MM.1S (cell line): ENCODE measurements at regions not wholly inside any gene's neighbourhood (a gene's known extent, or its start where the extent isn't known, plus 50 kb on each side); places are given as distances from the start of the nearest gene placed in this dataset.

Experiments used
- DNase-seq: peaks from one replicate; pipeline ENCODE4 v3.0.0-alpha.2; 2015
- H2AFZ ChIP-seq: fragments of 300-600 bp; sonication (generic); 2 replicates; pipeline ENCODE4 v1.6.0; 2016; ENCODE audit warnings: antibody characterized with exemption, low read length
- H3F3A ChIP-seq: fragments of 300-600 bp; sonication (generic); 2 replicates; pipeline ENCODE4 v1.6.1; 2016; ENCODE audit warnings: mild to moderate bottlenecking, antibody characterized with exemption, low read length, moderate library complexity, mixed read lengths; ENCODE audit not compliant: insufficient read depth
- H3K27ac ChIP-seq: fragments of 300-600 bp; sonication (generic); 2 replicates; pipeline ENCODE4 v1.5.1; 2016; ENCODE audit warnings: mild to moderate bottlenecking, low read length
- H3K27me3 ChIP-seq: fragments of 300-600 bp; sonication (generic); replicated peaks from 2 replicates; pipeline ENCODE4 v1.6.0; 2016; ENCODE audit warnings: low read length; ENCODE audit not compliant: insufficient read depth
- H3K36me3 ChIP-seq: fragments of 300-600 bp; sonication (generic); replicated peaks from 2 replicates; pipeline ENCODE4 v1.6.1; 2016; ENCODE audit warnings: mild to moderate bottlenecking, low read length, mixed read lengths; ENCODE audit not compliant: insufficient read depth
- H3K4me1 ChIP-seq: fragments of 300-600 bp; sonication (generic); 2 replicates; pipeline ENCODE4 v1.6.1; 2016; ENCODE audit warnings: low read length, mixed read lengths
- H3K4me2 ChIP-seq: fragments of 300-600 bp; sonication (generic); 2 replicates; pipeline ENCODE4 v1.6.0; 2016; ENCODE audit warnings: low read depth, low read length
- H3K4me3 ChIP-seq: fragments of 300-600 bp; sonication (generic); 2 replicates; pipeline ENCODE4 v1.5.1; 2016; ENCODE audit warnings: low read length, mixed read lengths
- H3K79me2 ChIP-seq: fragments of 300-600 bp; sonication (generic); 2 replicates; pipeline ENCODE4 v1.6.1; 2016; ENCODE audit warnings: mixed run types, low read length, mixed read lengths
- H3K9ac ChIP-seq: fragments of 300-600 bp; sonication (generic); 2 replicates; pipeline ENCODE4 v1.6.1; 2016; ENCODE audit warnings: low read length, mixed read lengths
- H3K9me2 ChIP-seq: fragments of 300-600 bp; sonication (generic); replicated peaks from 2 replicates; pipeline ENCODE4 v1.6.1; 2016; ENCODE audit warnings: mild to moderate bottlenecking, low read length, mixed read lengths; ENCODE audit not compliant: insufficient read depth
- H3K9me3 ChIP-seq: fragments of 300-600 bp; sonication (generic); replicated peaks from 2 replicates; pipeline ENCODE4 v1.6.1; 2016; ENCODE audit warnings: mild to moderate bottlenecking, low read length, mixed read lengths; ENCODE audit not compliant: insufficient read depth
- H4K20me1 ChIP-seq: fragments of 300-600 bp; sonication (generic); 2 replicates; pipeline ENCODE4 v1.6.1; 2016; ENCODE audit warnings: mild to moderate bottlenecking, low read length, moderate library complexity, mixed read lengths; ENCODE audit not compliant: insufficient read depth
- CTCF ChIP-seq: fragments of 300-600 bp; sonication (generic); IDR thresholded peaks from 2 replicates; pipeline ENCODE4 v1.5.1; 2016; ENCODE audit warnings: antibody characterized with exemption, low read length, mixed read lengths
- EZH2 ChIP-seq: fragments of 300-600 bp; sonication (generic); optimal IDR thresholded peaks from 2 replicates; pipeline ENCODE3; 2017; ENCODE audit warnings: low read depth, mild to moderate bottlenecking, antibody characterized with exemption, low read length, mixed read lengths
- EZH2phosphoT487 ChIP-seq: fragments of 300-600 bp; sonication (generic); IDR thresholded peaks from 2 replicates; pipeline ENCODE4 v1.6.1; 2018; ENCODE audit warnings: antibody characterized with exemption, low read length

GRCh38 chr2:241988146-241988545 is 118.6 kb downstream of the RTP5 start:
- Histone ChIP-seq H3K4me3 (no peak overlapping the region), H3K9ac (no peak overlapping the region), H3K9me3 (no peaks in the 10 kb centered on the region), H3K36me3 (no peaks in the 10 kb centered on the region), H3F3A (no peaks in the 10 kb centered on the region), H2AFZ (no peak overlapping the region), H4K20me1 (no peaks in the 10 kb centered on the region), H3K27ac (no peak overlapping the region), H3K4me1 (no peaks in the 10 kb centered on the region), H3K27me3 (no peaks in the 10 kb centered on the region; the same call in 1 of the 2 replicates), H3K9me2 (no peaks in the 10 kb centered on the region), H3K79me2 (no peaks in the 10 kb centered on the region), H3K4me2 (no peak overlapping the region)
- TF ChIP-seq EZH2 (no peak), CTCF (no peak), EZH2phosphoT487 (no peak)
- DNase-seq = no peak

- no peak overlapping the region for H3K4me2 ChIP-seq
- H3K36me3 ChIP-seq = no peaks in the 10 kb centered on the region
- no peaks in the 10 kb centered on the region for H3K9me2 ChIP-seq
- H3F3A ChIP-seq = no peaks in the 10 kb centered on the region
- H3K4me1 ChIP-seq = no peaks in the 10 kb centered on the region
- no peak overlapping the region for H3K27ac ChIP-seq
- H3K4me3 ChIP-seq = no peak overlapping the region
- no peak overlapping the region for H2AFZ ChIP-seq
- H3K79me2 ChIP-seq = no peaks in the 10 kb centered on the region
- no peaks in the 10 kb centered on the region for H4K20me1 ChIP-seq
- no peak overlapping the region for H3K9ac ChIP-seq
- no peaks in the 10 kb centered on the region for H3K9me3 ChIP-seq
- TF ChIP-seq EZH2phosphoT487 (no peak), EZH2 (no peak), CTCF (no peak)
- DNase-seq = no peak
- no peaks in the 10 kb centered on the region; the same call in 1 of the 2 replicates for H3K27me3 ChIP-seq
These were observed 119.5 kb downstream of the RTP5 start for GRCh38 chr2:241989074-241989473.

- Histone ChIP-seq H3F3A (no peaks in the 10 kb centered on the region), H3K79me2 (no peaks in the 10 kb centered on the region), H3K9me2 (no peaks in the 10 kb centered on the region), H3K27me3 (no peaks in the 10 kb centered on the region; the same call in 1 of the 2 replicates), H3K4me2 (no peak overlapping the region), H3K9ac (no peak overlapping the region), H3K9me3 (no peaks in the 10 kb centered on the region), H2AFZ (no peak overlapping the region), H3K36me3 (no peaks in the 10 kb centered on the region), H3K4me1 (no peaks in the 10 kb centered on the region), H3K4me3 (no peak overlapping the region), H3K27ac (no peak overlapping the region), H4K20me1 (no peaks in the 10 kb centered on the region)
- no peak for DNase-seq
- TF ChIP-seq CTCF (no peak), EZH2 (no peak), EZH2phosphoT487 (no peak)
These were observed 120.9 kb downstream of the RTP5 start for GRCh38 chr2:241990466-241990865.
